Mucosa of descending colon (tissue), 3 donors: ENCODE measurements at regions not wholly inside any gene's neighbourhood (a gene's known extent, or its start where the extent isn't known, plus 50 kb on each side); places are given as distances from the start of the nearest gene placed in this dataset.

Source experiments
- ATAC-seq: fragments of 200-7000 bp; cut with Tn5 transposase; one replicate; pipeline ENCODE4 v1.9.1; 2020; ENCODE audit warnings: mild to moderate bottlenecking, moderate library complexity
- DNase-seq, 3 donors: peaks; one replicate each; pipeline ENCODE4 v3.0.0-alpha.2; 2020
- H3K36me3 ChIP-seq: fragments of 200-600 bp; one replicate; pipeline ENCODE4 v1.8.0; 2021; ENCODE audit warnings: low read depth, mild to moderate bottlenecking
- H3K4me1 ChIP-seq: fragments of 200-600 bp; one replicate; pipeline ENCODE4 v1.8.0; 2021; ENCODE audit warnings: low read depth, mild to moderate bottlenecking
- H3K4me3 ChIP-seq: fragments of 200-600 bp; one replicate; pipeline ENCODE4 v1.8.0; 2021; ENCODE audit warnings: mild to moderate bottlenecking
- H3K9me3 ChIP-seq: fragments of 200-600 bp; one replicate; pipeline ENCODE4 v1.8.0; 2021; ENCODE audit warnings: mild to moderate bottlenecking
- CTCF ChIP-seq: fragments of 200-600 bp; IDR thresholded peaks from one replicate; pipeline ENCODE4 v1.8.0; 2022; ENCODE audit warnings: antibody characterized with exemption, mild to moderate bottlenecking
- intact Hi-C, 2 donors: fragments of 100-400 bp; cut with DNase I in 1 of 2; cut with micrococcal nuclease in 1 of 2; formaldehyde crosslinking; loops; one replicate each; pipeline versions ENCODE4 v1.11.0 to v1.11.1; 2022; cut with DNase I, micrococcal nuclease
- donor health status: DM: no; HTN: no; CAD: no; lungs with moderate emphysema.
- donor health status: DM: no; HTN: no; CAD: no.
- donor health status: DM: no; HTN: yes; CAD: no.

- DNase-seq: no peak
- Histone ChIP-seq H3K4me3 (no peak overlapping the region), H3K36me3 (no peaks in the 10 kb centered on the region), H3K9me3 (no peaks in the 10 kb centered on the region), H3K4me1 (no peaks in the 10 kb centered on the region)
- TF ChIP-seq CTCF: no peak
- no peak for ATAC-seq
- intact Hi-C loops: no loop called here
These were observed 59.2 kb downstream of the EMX2 start for GRCh38 chr10:117601716-117602115.

- DNase-seq (no peak), ATAC-seq (no peak)
- Histone ChIP-seq H3K9me3 (no peaks in the 10 kb centered on the region), H3K4me1 (no peaks in the 10 kb centered on the region), H3K4me3 (no peak overlapping the region), H3K36me3 (no peaks in the 10 kb centered on the region)
- TF ChIP-seq CTCF: no peak
- intact Hi-C loops: no loop called here
These were observed 60.5 kb downstream of the EMX2 start for GRCh38 chr10:117603081-117603480.

- H3K4me1 ChIP-seq: no peaks in the 10 kb centered on the region
- no peaks in the 10 kb centered on the region for H3K9me3 ChIP-seq
- H3K36me3 ChIP-seq: no peaks in the 10 kb centered on the region
- DNase-seq (no peak), ATAC-seq (no peak)
- intact Hi-C loops: no loop called here
- H3K4me3 ChIP-seq: no peak overlapping the region
- TF ChIP-seq CTCF: no peak
These were observed 61.2 kb downstream of the EMX2 start for GRCh38 chr10:117603726-117604125.

- Histone ChIP-seq H3K4me1 (no peaks in the 10 kb centered on the region), H3K4me3 (no peak overlapping the region), H3K36me3 (no peaks in the 10 kb centered on the region), H3K9me3 (no peaks in the 10 kb centered on the region)
- no peak for ATAC-seq
- intact Hi-C loops: no loop called here
- no peak for DNase-seq
- no peak for TF ChIP-seq CTCF
These were observed 66.7 kb downstream of the EMX2 start for GRCh38 chr10:117609095-117609795.

GRCh38 chr10:117609796-117610170 is 67.2 kb downstream of the EMX2 start:
- no peak overlapping the region for H3K4me3 ChIP-seq
- no peaks in the 10 kb centered on the region for H3K36me3 ChIP-seq
- intact Hi-C loops: no loop called here
- no peak for DNase-seq
- H3K9me3 ChIP-seq: no peaks in the 10 kb centered on the region
- no peak for TF ChIP-seq CTCF
- no peaks in the 10 kb centered on the region for H3K4me1 ChIP-seq
- ATAC-seq: no peak

GRCh38 chr10:117610321-117610720 is 67.8 kb downstream of the EMX2 start:
- H3K9me3 ChIP-seq: no peaks in the 10 kb centered on the region
- no peaks in the 10 kb centered on the region for H3K4me1 ChIP-seq
- intact Hi-C loops: no loop called here
- no peak for DNase-seq
- no peaks in the 10 kb centered on the region for H3K36me3 ChIP-seq
- ATAC-seq: no peak
- TF ChIP-seq CTCF: no peak
- no peak overlapping the region for H3K4me3 ChIP-seq
